ENCODE measurements at regions not wholly inside any gene's neighbourhood (a gene's known extent, or its start where the extent isn't known, plus 50 kb on each side); places are given as distances from the start of the nearest gene placed in this dataset.
"Not testable (repeated sequence)": the region's sequence is repeated elsewhere in the genome, so short reads cannot be mapped to it uniquely, and the experiment has no call there.

- no peak for DNase-seq
Measured at GRCh38 chr3:87564438-87564837, 288.1 kb upstream of the POU1F1 start.

GRCh38 chr3:87563712-87564111, 287.3 kb upstream of the POU1F1 start:
- DNase-seq: no peak

- no peak for DNase-seq
Measured at GRCh38 chr3:87558492-87558891, 282.1 kb upstream of the POU1F1 start.

GRCh38 chr3:87555290-87555689, 278.9 kb upstream of the POU1F1 start:
- no peak for DNase-seq

GRCh38 chr3:87553058-87553457, 276.7 kb upstream of the POU1F1 start:
- no peak for DNase-seq

- DNase-seq: no peak
Measured at GRCh38 chr3:87550892-87551291, 274.5 kb upstream of the POU1F1 start.

- no peak for DNase-seq
Measured at GRCh38 chr3:87549208-87549607, 272.8 kb upstream of the POU1F1 start.

GRCh38 chr3:87548271-87548670, 271.9 kb upstream of the POU1F1 start:
- no peak for DNase-seq

GRCh38 chr3:87546216-87546615, 269.8 kb upstream of the POU1F1 start:
- DNase-seq: no peak

GRCh38 chr3:87543408-87543807, 267.0 kb upstream of the POU1F1 start:
- not testable (repeated sequence) for DNase-seq

- no peak for DNase-seq
Measured at GRCh38 chr3:87541723-87542122, 265.3 kb upstream of the POU1F1 start.

- DNase-seq: not testable (repeated sequence)
Measured at GRCh38 chr3:87538722-87539121, 262.3 kb upstream of the POU1F1 start.

- DNase-seq: no peak
Measured at GRCh38 chr3:87509401-87509800, 233.0 kb upstream of the POU1F1 start.

- no peak for DNase-seq
Measured at GRCh38 chr3:87508921-87509320, 232.5 kb upstream of the POU1F1 start.

GRCh38 chr3:87507753-87508152, 231.4 kb upstream of the POU1F1 start:
- no peak for DNase-seq

GRCh38 chr3:87503900-87504498, 227.6 kb upstream of the POU1F1 start:
- DNase-seq: peak in 1 of 2 donors; percentile 70

GRCh38 chr3:87501076-87501475, 224.7 kb upstream of the POU1F1 start:
- DNase-seq: no peak

GRCh38 chr3:87498358-87499080, 222.1 kb upstream of the POU1F1 start:
- DNase-seq: no peak

- DNase-seq: no peak
Measured at GRCh38 chr3:87495938-87496337, 219.6 kb upstream of the POU1F1 start.

- DNase-seq: no peak
Measured at GRCh38 chr3:87494264-87494663, 217.9 kb upstream of the POU1F1 start.

GRCh38 chr3:87491843-87492242, 215.5 kb upstream of the POU1F1 start:
- DNase-seq: no peak

- DNase-seq: no peak
Measured at GRCh38 chr3:87489892-87490291, 213.5 kb upstream of the POU1F1 start.

- DNase-seq: no peak
Measured at GRCh38 chr3:87488765-87489164, 212.4 kb upstream of the POU1F1 start.

GRCh38 chr3:87486635-87487034, 210.3 kb upstream of the POU1F1 start:
- DNase-seq: not testable (repeated sequence)

- no peak for DNase-seq
Measured at GRCh38 chr3:87486115-87486514, 209.7 kb upstream of the POU1F1 start.

All from bone marrow (tissue), 2 donors.